Urothelium cell line (cell line): ENCODE measurements at regions not wholly inside any gene's neighbourhood (a gene's known extent, or its start where the extent isn't known, plus 50 kb on each side); places are given as distances from the start of the nearest gene placed in this dataset.

Experiments
- DNase-seq: peaks from one replicate; pipeline ENCODE4 v3.0.0; 2011; ENCODE audit warnings: low spot score, mixed read lengths
- FAIRE-seq: peaks from 2 replicates; lab custom pipeline; 2011; peaks lifted over from hg19 to GRCh38; lab: Jason Lieb, UNC

GRCh38 chr10:110396284-110396651 is 91.5 kb upstream of the SMNDC1 start:
- FAIRE-seq, result no peak
- no peak for DNase-seq

DNA sequence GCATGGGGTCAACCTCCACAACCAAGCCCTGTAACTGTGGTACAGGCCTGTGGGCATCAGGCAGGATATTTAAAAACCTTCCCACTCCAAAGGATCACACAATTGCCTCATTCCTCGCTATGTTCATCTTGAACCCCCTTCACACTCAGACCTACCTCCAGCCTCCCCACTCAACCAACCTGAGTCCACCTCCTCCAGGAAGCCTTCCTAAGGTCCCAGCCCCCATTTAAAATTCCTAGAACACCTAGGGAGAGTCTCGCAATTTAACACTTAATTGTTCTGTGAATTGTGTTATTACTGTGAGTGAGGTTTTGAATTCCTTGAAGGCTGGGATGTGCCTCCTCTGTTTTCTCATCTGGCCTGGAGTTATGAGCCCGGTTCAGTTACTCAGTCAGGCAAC is 93.1 kb upstream of the SMNDC1 start:
- DNase-seq (no peak), FAIRE-seq (no peak)

- FAIRE-seq (peak; percentile 75), DNase-seq (peak; percentile 94)
Observed at GRCh38 chr10:110398419-110399105, 93.8 kb upstream of the SMNDC1 start.

DNA sequence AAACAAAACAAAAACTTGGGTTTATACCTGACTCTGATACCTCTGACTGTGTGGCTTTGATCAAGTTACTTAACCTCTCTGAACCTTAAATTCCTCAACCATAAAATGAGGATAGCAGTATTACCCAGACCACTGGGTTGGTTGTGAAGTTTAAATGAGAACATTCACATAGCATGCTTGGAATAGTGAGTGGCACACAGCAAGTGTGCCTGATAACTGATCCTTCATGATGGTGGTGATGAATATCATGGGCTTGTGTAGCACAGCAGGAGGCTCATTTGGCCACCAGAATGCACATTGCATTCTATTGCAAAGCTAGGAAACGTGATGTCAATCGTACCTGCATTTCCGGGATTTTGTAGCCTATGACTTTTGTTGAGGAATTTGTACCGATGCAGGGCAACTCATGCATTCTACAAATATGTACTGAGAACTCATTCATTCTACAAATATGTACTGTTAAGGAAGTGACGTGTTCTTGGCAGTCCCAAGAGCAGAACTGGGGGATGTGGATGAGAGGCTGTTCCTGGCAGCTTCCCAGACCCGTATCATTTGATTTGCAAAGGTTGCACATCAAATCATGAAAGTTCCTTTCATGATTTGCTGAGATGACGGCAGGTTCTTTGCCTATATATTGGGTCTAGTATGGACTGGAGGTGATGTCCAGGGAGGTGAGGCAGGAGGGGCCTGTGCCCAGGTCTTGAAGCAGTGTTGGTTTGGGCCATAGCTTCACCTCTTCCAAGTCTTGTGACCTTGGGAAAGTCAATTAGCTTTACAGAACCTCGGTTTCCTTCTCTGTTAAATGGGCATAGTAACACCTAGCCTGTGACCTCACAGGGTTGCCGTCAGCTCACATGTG is 94.6 kb upstream of the SMNDC1 start:
- DNase-seq, result peak; percentile 86
- peak; percentile 62 for FAIRE-seq

DNA sequence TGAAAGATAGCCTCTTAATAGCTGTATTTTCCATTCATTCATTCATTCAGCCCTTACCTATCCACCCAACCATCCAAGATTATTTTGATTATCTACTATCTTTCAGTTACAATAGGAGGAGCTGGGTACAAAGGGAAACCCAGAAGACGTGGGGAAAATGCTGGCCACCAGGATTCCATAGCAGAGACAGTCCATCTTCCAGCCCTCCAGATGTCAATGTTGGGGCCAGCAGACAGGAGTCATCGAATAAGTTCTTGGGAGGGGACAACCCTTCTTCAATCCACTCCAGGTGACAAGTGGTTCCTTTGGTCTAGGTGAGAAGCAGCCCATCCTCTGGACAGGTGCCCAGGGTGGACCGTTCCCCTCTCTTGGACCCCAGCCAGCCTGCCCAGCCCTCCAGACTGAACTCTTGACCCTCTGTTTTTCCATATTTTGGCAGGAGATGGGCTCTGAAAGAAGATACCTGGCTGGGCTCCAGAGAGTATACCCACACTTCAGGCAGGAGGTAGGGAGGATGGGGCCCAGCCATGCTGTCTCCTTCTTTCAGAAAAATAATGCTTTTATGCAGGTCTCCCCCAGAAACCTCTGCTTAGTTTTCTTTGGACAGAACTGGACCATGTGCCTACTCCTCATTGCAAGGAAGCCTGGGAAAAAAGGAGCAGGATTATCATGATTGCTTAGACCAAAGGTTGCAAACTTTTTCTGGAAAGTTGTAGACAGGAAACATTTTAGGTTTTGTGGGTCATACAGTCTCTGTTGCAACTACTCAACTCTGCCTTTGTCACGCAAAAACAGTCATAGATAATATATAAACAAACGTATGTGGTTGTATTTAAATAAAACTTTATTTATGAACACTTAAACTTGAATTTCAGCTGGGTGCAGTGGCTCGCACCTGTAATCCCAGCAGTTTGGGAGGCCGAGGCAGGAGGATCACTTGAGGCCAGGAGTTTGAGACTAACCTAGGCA is 95.5 kb upstream of the SMNDC1 start:
- no peak for DNase-seq
- no peak for FAIRE-seq

GRCh38 chr10:110401401-110402076 is 96.2 kb upstream of the DUSP5 start:
- no peak for FAIRE-seq

DNA sequence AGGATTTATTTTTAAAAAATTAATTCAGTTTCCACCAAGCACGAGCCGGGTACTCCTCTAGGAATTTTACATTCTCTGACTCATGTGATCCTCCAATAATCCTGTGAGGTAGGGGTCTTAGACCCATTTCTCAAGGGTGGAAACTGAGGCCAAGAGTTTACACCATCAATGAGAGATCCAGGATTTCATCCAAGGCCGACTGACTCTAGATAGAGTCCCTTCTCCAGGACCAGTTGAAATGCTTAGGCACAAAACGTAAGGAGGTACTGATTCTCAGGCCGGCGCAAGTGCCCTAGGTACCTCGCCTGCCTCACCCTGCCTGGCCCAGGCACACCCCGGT is 95.7 kb upstream of the DUSP5 start:
- no peak for FAIRE-seq

More at GRCh38 chr10:110401401-110402076, 96.2 kb upstream of the DUSP5 start:
- no peak for DNase-seq

GRCh38 chr10:110403593-110403992 is 94.1 kb upstream of the DUSP5 start:
- FAIRE-seq (no peak), DNase-seq (no peak)

More for the DNA sequence above, 95.7 kb upstream of the DUSP5 start:
- DNase-seq, result no peak

- FAIRE-seq (no peak), DNase-seq (no peak)
Observed at GRCh38 chr10:110404413-110404812, 93.3 kb upstream of the DUSP5 start.

- FAIRE-seq, result no peak
Observed at GRCh38 chr10:110404825-110405224, 92.9 kb upstream of the DUSP5 start.

GRCh38 chr10:110405380-110405779 is 92.3 kb upstream of the DUSP5 start:
- FAIRE-seq, result no peak

More at GRCh38 chr10:110404825-110405224, 92.9 kb upstream of the DUSP5 start:
- DNase-seq, result no peak

GRCh38 chr10:110407301-110408170 is 90.2 kb upstream of the DUSP5 start:
- DNase-seq (no peak), FAIRE-seq (no peak)

More at GRCh38 chr10:110405380-110405779, 92.3 kb upstream of the DUSP5 start:
- DNase-seq, result no peak

DNA sequence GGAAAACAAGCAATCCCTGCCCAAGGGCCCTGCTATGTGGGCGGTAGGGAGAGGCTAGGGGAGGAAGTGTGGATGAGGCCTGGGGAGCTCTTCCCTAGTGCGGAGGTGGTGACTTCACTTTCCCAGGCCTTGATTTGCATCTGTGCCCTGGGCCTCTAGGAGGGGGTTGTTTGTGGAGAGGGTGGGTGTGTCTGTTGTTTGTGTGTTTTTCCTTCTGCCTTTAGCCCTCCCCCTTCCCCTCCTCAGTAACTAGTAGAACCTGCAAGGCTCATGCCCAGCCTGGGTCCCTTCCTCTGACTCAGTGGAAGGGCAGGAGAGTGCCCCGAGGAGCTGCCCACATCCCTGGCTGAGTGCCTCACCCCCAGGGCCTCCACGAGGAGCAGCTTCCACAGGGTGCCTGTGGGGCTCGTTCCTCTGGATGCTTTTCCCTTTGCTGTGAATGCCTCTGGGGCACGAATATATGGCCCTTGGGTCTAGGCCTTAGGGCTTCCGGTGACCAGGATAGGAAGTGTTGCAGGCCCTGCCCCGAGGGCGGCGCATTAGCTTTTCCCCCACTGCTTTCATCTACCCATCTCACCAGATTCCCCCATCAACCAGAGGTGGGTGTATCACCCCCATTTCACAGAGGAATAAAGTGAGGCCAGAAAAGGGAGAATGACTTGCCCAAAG is 89.4 kb upstream of the DUSP5 start:
- no peak for DNase-seq
- no peak for FAIRE-seq

DNA sequence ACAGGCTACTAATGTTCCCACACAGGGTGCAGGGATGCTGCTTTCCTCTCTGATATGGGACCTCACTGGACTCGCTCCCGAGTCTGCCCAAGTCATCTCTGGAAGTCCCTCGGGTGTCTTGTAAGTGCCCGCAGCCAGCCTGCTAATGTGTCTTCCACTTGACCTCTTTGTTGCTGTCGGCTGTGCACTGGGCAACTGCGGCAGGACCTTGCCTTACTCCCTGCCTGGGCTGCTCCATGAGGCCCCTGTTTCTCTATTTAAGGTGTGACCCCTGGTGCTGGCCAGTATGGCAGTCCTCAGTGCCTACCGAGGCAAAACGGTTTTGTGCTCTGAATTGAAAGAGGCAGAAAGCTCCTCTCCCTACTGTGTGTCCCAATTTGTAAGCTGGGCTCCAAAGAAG is 88.8 kb upstream of the DUSP5 start:
- DNase-seq, result no peak
- no peak for FAIRE-seq

DNA sequence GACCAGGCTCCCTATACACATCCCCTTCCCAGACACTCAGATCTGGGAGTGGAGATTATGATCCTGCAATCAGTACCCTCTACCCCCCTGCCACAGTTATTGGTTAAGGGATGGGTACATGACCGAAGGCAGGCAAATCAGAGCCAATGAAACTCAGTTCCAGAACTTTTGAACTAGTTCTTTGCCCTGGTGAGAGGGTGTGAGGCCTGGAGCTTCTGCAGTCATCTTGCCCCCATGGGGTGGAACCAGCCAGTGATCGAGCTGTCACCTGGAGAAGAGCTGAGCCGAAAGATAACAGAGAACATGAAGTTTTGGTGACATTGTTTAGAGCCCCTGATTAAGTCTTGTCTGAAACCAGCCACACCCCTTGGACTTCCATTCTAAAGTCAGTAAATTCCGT is 88.2 kb upstream of the DUSP5 start:
- FAIRE-seq (no peak), DNase-seq (no peak)

DNA sequence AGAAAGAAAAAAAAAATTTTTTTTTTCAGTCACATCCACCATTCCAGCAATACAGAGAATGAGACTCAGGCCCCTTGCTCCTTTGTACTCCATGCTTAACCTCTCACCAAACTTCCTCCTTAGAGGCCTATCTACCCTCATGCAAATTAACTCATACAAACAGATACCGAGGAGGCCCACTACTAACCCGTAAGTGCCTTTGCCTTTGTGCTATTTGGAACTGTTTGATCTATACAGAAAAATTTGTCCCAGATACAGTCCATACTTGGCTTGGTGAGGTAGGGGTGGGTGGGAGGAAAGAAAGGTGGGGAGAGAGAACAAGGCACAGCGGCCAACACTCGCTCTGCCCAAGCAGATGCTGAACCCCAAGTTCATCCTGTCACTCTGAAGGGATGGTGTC is 87.8 kb upstream of the DUSP5 start:
- FAIRE-seq (no peak), DNase-seq (no peak)

DNA sequence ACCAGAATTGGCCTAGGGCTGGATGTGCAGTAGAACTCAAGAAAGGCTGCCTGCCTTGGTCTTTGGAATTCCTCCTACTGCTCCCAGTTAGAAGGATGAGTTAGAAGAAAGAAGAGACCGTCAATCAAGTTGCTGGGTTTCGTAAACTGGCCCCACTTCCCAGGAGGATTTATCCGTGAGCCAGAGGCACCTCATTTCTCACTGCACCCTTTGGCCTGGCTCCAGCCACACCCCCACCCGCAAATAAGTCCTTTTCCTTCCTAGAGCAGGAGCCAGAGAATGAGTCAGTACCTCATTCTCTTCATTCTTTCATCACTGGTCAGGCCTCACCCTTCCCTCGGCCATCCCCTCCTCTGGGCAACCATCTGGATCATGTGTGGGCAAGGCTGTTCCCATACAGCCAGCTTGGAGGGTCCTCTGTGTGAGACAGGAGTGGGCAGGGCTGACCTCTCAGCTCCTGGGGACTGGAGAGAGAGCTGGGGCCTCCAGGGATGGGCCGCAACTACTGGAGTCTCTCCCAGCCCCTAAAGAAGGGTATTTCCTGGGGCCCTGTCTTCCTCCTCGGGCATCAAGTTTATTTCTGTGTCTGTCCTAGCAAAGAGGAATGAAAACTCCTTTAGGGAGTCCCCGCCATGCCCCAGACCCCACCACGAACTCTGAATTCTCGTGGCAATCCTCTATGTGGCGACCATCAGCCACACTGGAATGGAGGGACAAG is 87.2 kb upstream of the DUSP5 start:
- DNase-seq, result peak; percentile 88
- no peak for FAIRE-seq

GRCh38 chr10:110411047-110411410 is 86.7 kb upstream of the DUSP5 start:
- DNase-seq (peak; percentile 69), FAIRE-seq (no peak)
